GM18505 (cell line): ENCODE measurements at regions not wholly inside any gene's neighbourhood (a gene's known extent, or its start where the extent isn't known, plus 50 kb on each side); places are given as distances from the start of the nearest gene placed in this dataset.

ENCODE experiments used
- ATAC-seq: cut with Tn5 transposase; IDR thresholded peaks from one replicate; pipeline ENCODE4 v1.9.1; 2021; ENCODE audit not compliant: unreplicated experiment
- POLR2A ChIP-seq: IDR thresholded peaks from 4 replicates; pipeline ENCODE4 v1.6.1; 2011; ENCODE audit warnings: borderline replicate concordance; ENCODE audit not compliant: insufficient read depth, insufficient read length; ENCODE audit errors: extremely low read depth

DNA sequence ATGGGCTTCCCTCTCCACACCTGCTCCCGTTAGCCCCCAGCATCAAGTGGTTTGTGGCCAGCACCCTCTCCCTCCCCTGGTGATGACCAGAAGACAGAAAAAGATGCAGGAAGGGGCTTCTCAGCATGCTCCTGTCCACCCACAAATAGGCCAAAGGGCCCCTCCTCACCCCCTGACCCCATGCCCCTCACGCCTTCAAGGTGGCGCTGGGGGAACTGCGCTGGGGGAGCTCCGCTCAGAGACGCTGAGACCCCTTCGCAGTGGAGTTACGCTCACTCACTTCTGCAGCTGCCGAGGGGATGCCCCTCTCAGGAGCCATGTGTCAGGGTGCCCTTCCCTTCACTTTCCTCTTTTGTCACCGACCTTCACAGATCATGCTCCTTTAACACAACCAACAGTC lies 92.0 kb downstream of the PSMB1 start:
- ATAC-seq, result no peak
- TF ChIP-seq POLR2A, result no peak

DNA sequence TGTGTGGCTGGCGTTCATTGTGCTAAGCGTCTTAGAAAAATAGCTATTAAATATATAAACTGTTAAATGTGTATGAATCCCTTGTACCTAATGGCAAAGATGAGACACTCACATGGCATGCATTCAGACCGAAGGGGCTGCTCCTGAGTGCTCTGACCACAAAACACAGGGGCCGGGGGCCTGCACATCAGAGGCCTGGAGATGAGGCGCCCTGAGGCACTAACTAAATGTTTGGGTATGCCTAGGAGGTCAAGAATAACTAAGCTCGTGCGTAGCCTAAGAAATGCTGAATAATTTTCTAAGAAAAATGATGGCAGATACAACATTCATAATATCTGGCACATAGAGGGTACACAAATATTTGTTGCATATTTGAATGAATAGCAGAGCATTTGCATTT lies 92.5 kb downstream of the PSMB1 start:
- no peak for ATAC-seq
- TF ChIP-seq POLR2A, result no peak

DNA sequence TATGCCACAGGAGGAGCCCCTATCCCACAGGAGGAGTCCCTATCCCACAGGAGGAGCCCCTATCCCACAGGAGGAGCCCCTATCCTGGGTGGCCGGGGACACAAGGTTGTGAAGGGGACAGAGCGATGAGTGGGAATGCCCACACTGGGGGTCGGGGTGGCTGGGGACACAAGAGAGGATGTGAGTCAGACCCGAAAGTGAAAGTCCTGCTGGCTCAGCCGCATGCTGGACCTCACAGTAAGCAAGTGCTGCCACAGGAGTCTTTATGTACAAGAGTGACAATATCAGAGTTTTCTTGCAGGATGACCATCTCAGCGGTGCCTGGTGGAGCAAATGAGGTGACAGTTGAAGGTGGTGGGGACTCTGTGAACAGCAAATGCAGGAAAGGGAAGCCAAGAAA lies 93.7 kb downstream of the PSMB1 start:
- TF ChIP-seq POLR2A, result no peak
- ATAC-seq, result peak; percentile 71

DNA sequence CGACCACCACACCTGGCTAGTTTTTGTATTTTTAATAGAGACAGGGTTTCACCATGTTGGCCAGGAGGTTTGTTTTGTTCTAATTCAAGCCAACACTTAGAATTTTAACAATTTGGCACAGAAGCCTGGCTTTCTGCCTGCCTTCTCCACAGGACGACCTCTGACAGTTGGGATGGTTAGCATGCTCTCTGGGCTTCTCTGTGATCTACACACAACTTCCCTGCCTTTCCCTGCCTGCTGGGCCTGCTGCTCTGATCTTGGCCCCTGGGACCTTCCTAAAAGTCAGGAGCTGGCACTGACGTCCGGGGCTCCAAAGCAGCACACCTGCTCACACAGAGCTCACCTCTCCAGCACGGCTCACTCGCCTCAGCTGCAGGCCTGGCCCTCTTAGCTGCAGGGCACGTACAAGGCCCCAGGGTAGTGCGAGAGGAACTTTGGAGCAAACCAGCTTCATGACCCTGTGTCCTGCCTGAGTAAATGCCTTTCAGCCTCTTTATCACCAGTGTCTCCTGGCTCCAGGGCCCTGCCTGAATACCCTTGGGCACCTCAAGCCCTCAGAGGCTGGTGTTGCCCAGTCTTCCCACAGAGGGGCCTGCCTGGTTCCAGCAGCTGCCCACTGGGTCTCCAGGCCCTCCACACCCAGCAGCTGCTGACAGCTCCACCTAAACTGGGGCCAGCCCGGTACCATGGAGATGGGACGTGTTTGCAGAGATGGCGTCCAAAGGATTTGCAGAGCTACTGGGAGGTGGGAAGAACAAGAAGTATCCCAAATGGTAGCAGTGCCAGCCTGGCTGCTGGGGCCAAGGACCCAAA lies 96.0 kb downstream of the PSMB1 start:
- no peak for ATAC-seq
- no peak for TF ChIP-seq POLR2A
